Testis (tissue), 2 donors: ENCODE measurements at regions not wholly inside any gene's neighbourhood (a gene's known extent, or its start where the extent isn't known, plus 50 kb on each side); places are given as distances from the start of the nearest gene placed in this dataset.

Experiments
- CTCF ChIP-seq, 3 experiments: fragments of 450-650 bp in 2 of 3; fragments of 200-600 bp in 1 of 3; sonication (generic) in 1 of 3; IDR thresholded peaks; one replicate each; pipeline ENCODE4 v1.5.1; 2016 to 2019; ENCODE audit warnings: antibody characterized with exemption in 3 of 3, mild to moderate bottlenecking in 2 of 3, moderate library complexity in 1 of 3
- POLR2A ChIP-seq: fragments of 450-650 bp; IDR thresholded peaks from one replicate; pipeline ENCODE4 v1.6.1; 2017; ENCODE audit warnings: antibody characterized with exemption, mild to moderate bottlenecking, moderate library complexity

- TF ChIP-seq CTCF (IDR thresholded peaks at IDR 0.05) (no peak), POLR2A (no peak)
Measured at GRCh38 chr2:195027947-195028346, 629.1 kb upstream of the SLC39A10 start.
